HG02884 (cell line): ENCODE measurements at regions not wholly inside any gene's neighbourhood (a gene's known extent, or its start where the extent isn't known, plus 50 kb on each side); places are given as distances from the start of the nearest gene placed in this dataset.
"Not testable (repeated sequence)": the region's sequence is repeated elsewhere in the genome, so short reads cannot be mapped to it uniquely, and the experiment has no call there.

Experiments
- ATAC-seq: cut with Tn5 transposase; IDR thresholded peaks from one replicate; pipeline ENCODE4 v1.9.1; 2021; ENCODE audit warnings: mild to moderate bottlenecking, moderate library complexity; ENCODE audit not compliant: unreplicated experiment

GRCh38 chr13:83019986-83020385 is 862.3 kb downstream of the SLITRK1 start:
- no peak for ATAC-seq

- no peak for ATAC-seq
These were observed 872.3 kb downstream of the SLITRK1 start for GRCh38 chr13:83009987-83010386.

DNA sequence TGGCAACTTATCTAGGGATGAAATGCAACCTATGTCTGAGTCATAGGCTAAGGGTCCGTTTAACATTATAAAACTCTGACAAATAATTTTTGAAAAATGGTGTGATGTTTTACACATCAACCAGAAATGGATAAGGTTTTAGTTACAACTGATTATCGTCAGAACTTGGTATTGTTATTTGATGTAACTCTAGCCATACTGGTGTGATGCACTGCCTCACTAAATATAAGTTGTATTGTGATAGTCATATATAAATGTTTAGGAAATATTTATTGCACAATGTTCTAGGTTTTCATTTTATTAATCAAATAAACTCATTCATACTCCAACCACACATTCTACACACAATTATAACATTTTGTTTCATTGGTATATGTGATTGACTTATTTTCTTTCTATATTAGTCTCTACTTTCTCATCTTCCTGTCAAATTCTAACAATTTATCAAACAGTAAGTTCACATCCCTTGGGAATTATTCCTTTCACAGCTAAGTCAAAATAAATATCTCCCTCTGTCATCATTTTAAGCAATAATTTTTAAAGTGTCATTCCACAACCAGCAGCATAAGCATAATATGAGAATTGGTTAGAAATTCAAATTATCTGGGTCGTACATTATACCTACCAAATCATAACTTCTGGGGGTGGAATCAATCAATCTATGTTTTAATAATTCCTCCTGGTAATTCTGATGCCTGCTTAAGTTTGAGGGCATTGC is 873.9 kb downstream of the SLITRK1 start:
- ATAC-seq: no peak

DNA sequence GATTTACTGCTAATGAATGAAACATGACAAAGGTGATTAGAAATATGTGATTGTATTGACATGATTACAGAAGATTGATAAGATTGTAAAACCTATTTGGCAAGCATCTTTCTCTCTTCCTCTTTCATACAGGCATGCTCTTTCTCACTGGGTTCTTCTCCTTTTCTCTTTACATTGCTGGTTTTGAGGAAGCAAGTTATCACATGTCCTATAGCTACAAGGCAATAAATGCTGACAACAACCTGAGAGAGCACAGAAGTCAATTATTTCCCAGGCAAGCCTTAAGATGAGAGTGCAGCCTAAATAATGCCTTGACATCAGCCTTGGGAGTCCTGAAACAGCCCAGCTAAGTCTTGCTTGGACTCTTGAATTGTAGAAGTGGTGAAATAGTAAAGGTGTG is 875.0 kb downstream of the SLITRK1 start:
- no peak for ATAC-seq

DNA sequence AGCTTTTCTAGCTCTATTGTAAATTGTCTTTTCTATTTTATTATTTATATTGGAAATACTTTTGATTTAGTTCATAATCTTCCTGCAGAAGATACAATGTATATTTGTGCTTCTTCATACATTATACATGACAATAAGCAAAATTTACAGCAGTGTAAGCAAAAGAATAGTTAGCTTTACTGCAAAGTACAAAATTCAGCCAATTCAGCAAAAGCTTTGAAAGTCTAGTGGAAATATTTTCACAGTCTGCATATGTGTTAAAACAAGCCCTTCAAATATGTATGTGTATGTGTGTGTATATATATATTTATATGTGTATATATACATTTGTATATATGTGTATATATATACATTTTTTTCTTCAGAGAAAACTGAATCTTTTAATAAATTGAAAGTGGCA is 879.1 kb downstream of the SLITRK1 start:
- no peak for ATAC-seq

DNA sequence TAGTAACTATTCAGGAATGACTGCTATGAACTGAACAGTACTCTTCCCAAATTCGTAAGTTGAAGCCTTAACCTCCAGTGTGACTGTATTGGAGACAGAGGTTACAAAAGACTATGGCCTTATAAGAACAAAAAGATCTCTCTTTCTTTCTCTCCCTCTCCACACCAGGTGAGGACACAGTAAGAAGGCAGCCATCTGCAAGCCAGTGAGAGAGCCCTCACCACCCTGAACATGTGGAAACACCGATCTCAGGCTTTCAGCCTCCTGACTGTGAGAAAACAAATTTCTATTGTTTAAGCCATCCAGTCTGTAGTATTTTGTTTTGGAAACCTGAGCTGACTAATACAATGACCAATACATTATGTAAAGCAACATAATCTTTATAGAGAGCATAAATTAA is 888.9 kb downstream of the SLITRK1 start:
- ATAC-seq: no peak

GRCh38 chr13:82976499-82976898 is 905.8 kb downstream of the SLITRK1 start:
- ATAC-seq: no peak

GRCh38 chr13:82963226-82964099 is 918.8 kb downstream of the SLITRK1 start:
- no peak for ATAC-seq

GRCh38 chr13:82962397-82962796 is 919.9 kb downstream of the SLITRK1 start:
- ATAC-seq: no peak

DNA sequence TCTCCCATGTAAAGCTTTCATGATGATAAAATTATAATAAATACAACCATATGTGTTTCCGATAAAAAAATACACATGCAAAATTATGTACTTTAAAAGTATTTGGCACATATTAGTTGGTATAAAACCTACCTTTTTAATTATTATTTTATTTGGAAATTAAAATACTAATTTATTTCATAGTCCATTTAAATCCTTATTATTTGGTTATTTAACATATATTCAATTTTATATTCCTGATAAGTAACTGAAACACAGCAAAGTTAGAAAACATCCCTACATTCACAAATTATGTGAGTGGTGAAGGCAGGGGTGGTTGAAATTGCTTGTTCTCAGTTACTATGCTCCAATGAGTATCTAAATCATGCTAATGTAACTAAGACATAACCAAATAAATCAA is 920.5 kb downstream of the SLITRK1 start:
- no peak for ATAC-seq

GRCh38 chr13:82952336-82952735 is 929.9 kb downstream of the SLITRK1 start:
- not testable (repeated sequence) for ATAC-seq

- no peak for ATAC-seq
These were observed 934.6 kb downstream of the SLITRK1 start for GRCh38 chr13:82947683-82948082.

DNA sequence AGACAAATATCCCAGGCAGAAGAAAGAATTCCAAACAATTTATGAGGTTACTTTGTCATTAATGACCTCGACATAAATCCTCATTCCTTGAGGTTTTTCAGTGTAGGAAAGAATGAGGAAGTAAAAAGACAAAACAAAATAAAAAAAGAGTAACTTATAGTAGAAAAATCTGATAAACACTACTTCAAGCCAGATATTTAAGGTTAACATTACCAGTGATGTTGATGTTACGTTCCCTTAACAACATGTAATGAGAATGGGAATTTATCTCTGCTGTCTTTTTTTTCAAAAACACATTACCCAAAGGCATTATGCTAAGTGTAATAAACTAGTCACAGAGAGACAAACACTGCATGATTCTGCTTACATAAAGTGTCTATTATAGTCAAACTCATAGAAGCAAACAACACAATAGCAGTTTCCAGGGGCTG is 935.1 kb downstream of the SLITRK1 start:
- no peak for ATAC-seq

DNA sequence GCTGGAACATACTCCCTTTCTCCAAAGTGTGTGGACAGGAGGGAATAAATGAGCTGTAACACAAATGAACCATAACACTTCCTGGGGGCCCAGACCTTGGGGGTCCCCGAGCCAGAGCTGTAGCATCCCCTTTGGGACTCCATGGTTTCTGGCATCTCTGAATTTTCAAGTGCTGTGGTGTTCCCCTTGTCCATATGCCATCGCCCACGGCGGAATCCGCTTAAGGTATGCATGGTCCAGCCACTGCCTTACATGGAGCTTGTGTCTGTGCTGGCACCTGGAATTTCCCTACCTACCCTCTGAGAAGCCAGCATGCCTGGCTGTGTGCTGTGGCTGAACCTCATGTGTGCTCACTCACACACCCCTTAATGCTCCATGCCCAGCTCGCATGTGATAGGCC is 943.6 kb downstream of the SLITRK1 start:
- no peak for ATAC-seq

DNA sequence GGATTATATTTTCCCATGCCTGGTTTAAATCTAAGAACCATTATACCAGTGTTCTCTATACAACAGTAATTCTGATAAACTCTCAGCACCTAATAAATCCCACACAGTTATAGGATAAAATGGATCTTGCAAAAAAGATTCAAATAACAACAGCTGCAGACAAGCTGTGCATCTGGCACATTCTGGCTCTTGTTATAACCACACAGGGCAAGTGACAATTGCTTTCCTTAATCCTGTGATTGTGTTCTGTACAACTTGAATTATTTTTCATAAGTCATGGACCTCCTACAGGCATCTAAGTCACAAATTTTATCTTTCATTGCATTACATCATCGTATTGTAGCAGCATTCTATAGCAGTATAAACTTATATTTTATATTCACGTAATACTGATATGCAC is 948.3 kb downstream of the SLITRK1 start:
- ATAC-seq: no peak

- no peak for ATAC-seq
These were observed 957.2 kb downstream of the SLITRK1 start for GRCh38 chr13:82925114-82925513.

DNA sequence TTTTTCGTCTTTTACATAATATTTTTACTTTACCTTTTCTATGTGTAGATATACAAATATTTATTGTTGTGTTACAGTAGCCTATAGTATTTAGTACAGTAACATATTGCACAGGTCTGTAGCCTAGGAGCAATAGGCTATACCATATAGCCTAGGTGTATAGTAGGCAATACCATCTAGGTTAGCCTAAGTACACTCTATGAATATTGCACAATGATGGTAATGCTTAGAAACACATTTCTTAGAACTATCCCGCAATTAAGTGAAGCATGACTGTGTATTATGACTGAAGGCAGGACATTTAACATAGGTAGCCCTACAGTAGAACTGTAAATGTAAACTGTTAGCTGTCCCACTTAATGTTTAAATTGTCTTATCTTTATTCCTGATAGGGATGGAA is 964.3 kb downstream of the SLITRK1 start:
- no peak for ATAC-seq

- no peak for ATAC-seq
These were observed 969.7 kb downstream of the SLITRK1 start for GRCh38 chr13:82912564-82912963.

GRCh38 chr13:82905071-82905470 is 977.2 kb downstream of the SLITRK1 start:
- ATAC-seq: no peak

DNA sequence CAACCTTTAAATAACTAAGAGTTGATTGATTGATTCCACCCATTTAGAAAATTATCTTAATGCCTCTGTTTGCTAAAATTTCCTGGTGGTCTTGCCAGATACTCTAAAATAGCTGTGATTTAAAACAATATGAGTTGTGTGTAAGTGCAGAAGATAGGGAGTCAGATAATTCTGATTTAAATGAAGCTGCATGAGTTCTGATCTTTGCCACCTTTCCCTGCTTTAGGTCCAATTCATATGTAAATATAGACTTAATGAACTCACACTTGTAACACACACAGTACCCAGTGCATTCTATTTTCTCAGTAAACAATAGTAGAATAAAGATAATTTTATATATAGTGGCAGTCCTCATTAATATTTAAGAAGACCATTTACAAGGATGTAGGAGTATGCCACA is 981.8 kb downstream of the SLITRK1 start:
- ATAC-seq: no peak

DNA sequence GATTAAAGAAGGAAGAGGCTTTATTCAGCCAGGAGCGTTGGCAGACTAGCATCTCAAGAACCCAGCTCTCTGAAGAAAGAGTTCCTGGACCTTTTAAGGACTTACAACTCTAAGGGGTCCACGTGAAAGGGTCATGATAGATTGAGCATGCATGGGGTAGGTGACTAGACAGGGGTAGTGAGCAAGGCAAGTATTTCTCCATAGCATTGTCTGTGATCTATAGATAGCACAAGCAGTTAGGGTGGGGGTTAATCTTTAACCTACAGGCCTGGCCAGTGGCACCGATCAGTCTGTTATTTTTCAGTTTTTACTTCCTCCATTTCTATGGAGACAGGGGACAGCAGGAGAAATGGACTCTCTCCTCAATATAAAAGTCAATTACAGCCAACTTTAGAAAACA is 983.7 kb downstream of the SLITRK1 start:
- no peak for ATAC-seq

DNA sequence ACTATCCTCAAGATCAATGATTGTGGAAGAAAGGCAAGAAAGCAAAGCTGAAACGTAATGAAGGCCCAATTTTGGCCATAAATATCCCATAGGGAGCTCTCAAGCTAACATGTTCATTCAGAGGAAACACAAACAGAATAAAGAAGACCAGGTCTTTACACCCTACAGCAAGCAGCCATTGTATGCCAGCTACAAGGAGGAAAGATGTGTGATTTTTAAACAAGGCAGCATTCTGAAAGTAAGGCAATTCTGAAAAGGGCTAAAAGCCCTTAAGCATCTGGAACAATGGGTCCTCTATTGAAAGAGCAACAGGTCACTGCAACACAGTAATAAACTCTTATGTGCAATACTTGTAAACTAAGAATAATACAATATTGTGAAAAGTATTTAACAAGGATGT is 1002.4 kb downstream of the SLITRK1 start:
- no peak for ATAC-seq
